Esophagus squamous epithelium (tissue), 4 donors: ENCODE measurements at regions not wholly inside any gene's neighbourhood (a gene's known extent, or its start where the extent isn't known, plus 50 kb on each side); places are given as distances from the start of the nearest gene placed in this dataset.

Source experiments
- POLR2A ChIP-seq, 4 donors: fragments of 450-650 bp; IDR thresholded peaks; one replicate each; pipeline ENCODE4 v1.6.1; 2017; ENCODE audit warnings: antibody characterized with exemption in 4 of 4, mild to moderate bottlenecking in 4 of 4, moderate library complexity in 3 of 4
- TF ChIP-seq, protein P1 (sequence below), 6 experiments: fragments of 450-650 bp in 4 of 6; fragments of 200-600 bp in 2 of 6; sonication (generic) in 2 of 6; IDR thresholded peaks; one replicate each; pipeline ENCODE4 v1.5.1; 2016 to 2019; ENCODE audit warnings: antibody characterized with exemption in 6 of 6, mild to moderate bottlenecking in 4 of 6, moderate library complexity in 4 of 6

DNA sequence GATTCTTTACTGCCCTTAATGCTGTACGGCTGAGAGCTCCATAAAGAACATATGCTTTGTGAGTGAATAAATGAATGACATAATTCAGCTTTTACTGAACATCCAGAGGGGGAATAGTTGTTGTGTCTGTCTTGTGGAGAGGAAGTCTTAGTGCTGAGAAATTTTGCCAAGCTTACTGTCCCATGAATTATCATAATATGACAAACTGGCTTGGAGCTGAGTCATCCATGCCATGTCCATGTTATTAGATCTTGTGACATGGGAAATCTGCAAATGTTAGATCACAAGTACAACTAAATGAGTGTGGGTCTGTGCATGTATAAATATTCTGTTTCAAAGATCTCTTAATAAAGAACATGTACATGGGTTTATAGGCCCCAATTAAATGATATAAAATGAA is 350.4 kb downstream of the BMP4 start:
- TF ChIP-seq, protein P1, sequence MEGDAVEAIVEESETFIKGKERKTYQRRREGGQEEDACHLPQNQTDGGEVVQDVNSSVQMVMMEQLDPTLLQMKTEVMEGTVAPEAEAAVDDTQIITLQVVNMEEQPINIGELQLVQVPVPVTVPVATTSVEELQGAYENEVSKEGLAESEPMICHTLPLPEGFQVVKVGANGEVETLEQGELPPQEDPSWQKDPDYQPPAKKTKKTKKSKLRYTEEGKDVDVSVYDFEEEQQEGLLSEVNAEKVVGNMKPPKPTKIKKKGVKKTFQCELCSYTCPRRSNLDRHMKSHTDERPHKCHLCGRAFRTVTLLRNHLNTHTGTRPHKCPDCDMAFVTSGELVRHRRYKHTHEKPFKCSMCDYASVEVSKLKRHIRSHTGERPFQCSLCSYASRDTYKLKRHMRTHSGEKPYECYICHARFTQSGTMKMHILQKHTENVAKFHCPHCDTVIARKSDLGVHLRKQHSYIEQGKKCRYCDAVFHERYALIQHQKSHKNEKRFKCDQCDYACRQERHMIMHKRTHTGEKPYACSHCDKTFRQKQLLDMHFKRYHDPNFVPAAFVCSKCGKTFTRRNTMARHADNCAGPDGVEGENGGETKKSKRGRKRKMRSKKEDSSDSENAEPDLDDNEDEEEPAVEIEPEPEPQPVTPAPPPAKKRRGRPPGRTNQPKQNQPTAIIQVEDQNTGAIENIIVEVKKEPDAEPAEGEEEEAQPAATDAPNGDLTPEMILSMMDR (IDR thresholded peaks at IDR 0.05): no peak
- TF ChIP-seq POLR2A (IDR thresholded peaks at IDR 0.05): no peak
